GM18861 (cell line): ENCODE measurements at regions not wholly inside any gene's neighbourhood (a gene's known extent, or its start where the extent isn't known, plus 50 kb on each side); places are given as distances from the start of the nearest gene placed in this dataset.

Source experiments
- ATAC-seq: cut with Tn5 transposase; IDR thresholded peaks from one replicate; pipeline ENCODE4 v1.9.1; 2021; ENCODE audit not compliant: unreplicated experiment

- no peak for ATAC-seq
Measured at GRCh38 chr9:106626936-106627335, 236.0 kb upstream of the ZNF462 start.

GRCh38 chr9:106632621-106633020 is 230.3 kb upstream of the ZNF462 start:
- ATAC-seq, result no peak

- no peak for ATAC-seq
Measured at GRCh38 chr9:106634183-106634582, 228.8 kb upstream of the ZNF462 start.

- ATAC-seq, result no peak
Measured at GRCh38 chr9:106634641-106635040, 228.3 kb upstream of the ZNF462 start.

- no peak for ATAC-seq
Measured at GRCh38 chr9:106637486-106637885, 225.5 kb upstream of the ZNF462 start.

GRCh38 chr9:106639873-106640568 is 222.9 kb upstream of the ZNF462 start:
- no peak for ATAC-seq

- ATAC-seq, result no peak
Measured at GRCh38 chr9:106643211-106643930, 219.6 kb upstream of the ZNF462 start.

- no peak for ATAC-seq
Measured at GRCh38 chr9:106644661-106645060, 218.3 kb upstream of the ZNF462 start.

GRCh38 chr9:106648799-106649198 is 214.2 kb upstream of the ZNF462 start:
- no peak for ATAC-seq

GRCh38 chr9:106649664-106650063 is 213.3 kb upstream of the ZNF462 start:
- no peak for ATAC-seq

- ATAC-seq, result no peak
Measured at GRCh38 chr9:106653213-106653612, 209.8 kb upstream of the ZNF462 start.

GRCh38 chr9:106655966-106656365 is 207.0 kb upstream of the ZNF462 start:
- no peak for ATAC-seq

GRCh38 chr9:106657926-106658325 is 205.0 kb upstream of the ZNF462 start:
- ATAC-seq, result no peak

- ATAC-seq, result no peak
Measured at GRCh38 chr9:106668534-106668933, 194.4 kb upstream of the ZNF462 start.

GRCh38 chr9:106669835-106670234 is 193.1 kb upstream of the ZNF462 start:
- no peak for ATAC-seq

GRCh38 chr9:106670418-106670817 is 192.5 kb upstream of the ZNF462 start:
- ATAC-seq, result no peak

GRCh38 chr9:106675780-106676179 is 187.2 kb upstream of the ZNF462 start:
- ATAC-seq, result no peak

- ATAC-seq, result no peak
Measured at GRCh38 chr9:106677374-106677773, 185.6 kb upstream of the ZNF462 start.

GRCh38 chr9:106677830-106678229 is 185.1 kb upstream of the ZNF462 start:
- ATAC-seq, result no peak

GRCh38 chr9:106678273-106678672 is 184.7 kb upstream of the ZNF462 start:
- ATAC-seq, result no peak

- ATAC-seq, result no peak
Measured at GRCh38 chr9:106682420-106682819, 180.5 kb upstream of the ZNF462 start.

GRCh38 chr9:106683454-106683853 is 179.5 kb upstream of the ZNF462 start:
- no peak for ATAC-seq
